Left renal pelvis (tissue), 4 donors: ENCODE measurements at regions not wholly inside any gene's neighbourhood (a gene's known extent, or its start where the extent isn't known, plus 50 kb on each side); places are given as distances from the start of the nearest gene placed in this dataset.

Experiments
- DNase-seq, 4 donors: peaks; one replicate each; pipeline ENCODE4 v3.0.0-alpha.2; 2013; ENCODE audit warnings: low read depth in 4 of 4, low spot score in 3 of 4

- no peak for DNase-seq
These were observed 231.6 kb downstream of the MATN1 start for GRCh38 chr1:30491831-30492230.

DNA sequence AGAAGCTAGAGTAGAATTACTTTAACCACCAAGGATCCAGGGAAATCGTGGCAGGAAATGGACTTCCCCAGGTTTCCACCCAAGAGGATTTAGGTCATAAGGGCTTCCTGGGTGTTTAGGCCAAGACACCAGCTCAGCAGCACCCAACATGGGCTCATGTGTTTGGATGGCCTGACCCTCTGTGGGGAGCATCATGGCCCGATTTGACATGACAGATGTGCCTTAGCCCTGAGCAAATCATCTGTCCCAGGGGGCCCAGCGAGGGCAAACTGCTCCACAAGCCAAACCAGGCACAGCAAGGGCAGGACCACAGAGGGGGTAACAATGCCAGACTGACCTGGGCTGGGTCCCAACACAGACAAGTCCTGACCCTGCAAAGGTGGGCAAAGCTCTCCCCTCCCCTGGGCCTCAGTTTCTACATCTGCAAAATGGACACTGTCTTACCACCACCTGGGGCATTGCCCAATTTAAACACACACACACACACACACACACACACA, 232.8 kb downstream of the MATN1 start:
- no peak for DNase-seq

DNA sequence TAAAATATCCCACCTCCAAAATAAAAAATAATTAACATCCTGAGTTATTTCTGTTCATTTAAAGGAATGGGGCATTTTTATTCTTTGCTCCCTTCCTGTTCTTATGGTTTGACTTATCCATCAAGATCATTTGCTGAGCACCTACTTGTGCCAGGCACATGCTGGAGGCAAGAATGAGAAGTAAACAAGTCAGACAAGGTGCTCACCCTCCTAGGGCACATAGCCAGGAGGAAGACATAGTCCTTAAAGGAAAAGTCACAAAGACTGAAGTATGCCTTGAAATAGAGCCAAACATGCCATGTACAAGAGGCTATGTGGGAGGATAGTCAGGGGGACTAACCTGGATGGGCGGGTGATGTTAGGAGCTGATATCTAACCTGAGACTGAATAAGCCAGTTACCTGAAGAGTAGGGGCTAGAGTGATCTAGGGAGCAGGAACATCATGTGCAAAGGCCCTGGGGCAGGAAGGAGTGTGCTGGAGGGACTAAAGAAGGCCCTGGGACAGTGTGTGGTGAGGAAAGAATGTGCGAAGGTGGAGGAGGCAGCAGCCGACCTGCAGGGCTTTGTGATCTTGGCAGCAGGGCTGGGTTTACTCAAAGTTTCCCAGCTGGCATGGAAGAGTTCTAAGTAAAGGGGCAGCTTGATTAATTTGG, 233.5 kb downstream of the MATN1 start:
- DNase-seq: no peak

DNA sequence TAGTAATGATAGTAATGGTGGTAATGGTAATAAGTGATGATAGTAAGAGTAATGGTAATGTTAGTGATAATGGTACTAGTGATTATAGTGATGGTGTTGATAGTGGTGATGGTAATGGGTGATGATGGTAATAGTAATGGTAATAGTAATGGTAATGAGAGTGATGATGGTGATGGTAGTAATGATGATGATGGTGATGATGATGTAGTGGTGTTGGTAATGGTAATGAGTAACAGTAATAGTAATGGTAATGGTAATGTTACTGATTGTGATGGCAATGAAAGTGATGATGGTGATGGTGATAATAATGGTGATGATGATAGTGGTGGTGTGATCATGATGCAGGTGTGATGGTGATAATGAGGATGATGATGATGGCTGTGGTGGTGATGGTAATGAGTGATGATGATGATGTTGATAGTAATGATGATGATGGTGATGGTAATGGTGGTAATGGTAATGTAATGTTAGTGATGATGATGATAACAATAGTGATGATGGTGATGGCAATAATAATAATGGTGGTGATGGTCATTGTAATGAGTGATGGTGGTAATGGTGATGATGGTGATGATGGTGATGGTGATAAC, 235.0 kb downstream of the MATN1 start:
- no peak for DNase-seq

- DNase-seq: no peak
These were observed 236.3 kb downstream of the MATN1 start for GRCh38 chr1:30487042-30487441.

- DNase-seq: no peak
These were observed 238.3 kb downstream of the MATN1 start for GRCh38 chr1:30485072-30485471.

DNA sequence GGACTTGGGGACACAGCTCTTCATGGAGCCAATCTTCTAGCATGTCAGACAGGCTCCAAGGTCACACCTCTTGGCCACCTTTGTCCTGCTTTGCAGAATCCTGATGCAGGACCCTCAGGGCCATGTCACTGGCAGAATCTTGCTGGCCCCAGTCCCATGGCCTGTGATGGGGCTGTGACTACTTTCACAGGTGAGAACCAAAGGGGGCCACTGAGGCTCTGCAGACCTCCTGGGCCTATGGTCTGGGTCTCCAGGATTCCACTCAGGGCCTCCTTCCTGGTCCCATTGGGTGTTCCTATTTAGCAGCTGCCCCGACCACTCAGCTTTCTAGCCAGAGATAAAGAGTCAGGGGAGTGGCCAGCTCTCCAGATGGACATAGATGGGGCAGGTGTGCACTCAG, 238.7 kb downstream of the MATN1 start:
- DNase-seq: no peak

GRCh38 chr1:30479575-30479974, 243.8 kb downstream of the MATN1 start:
- DNase-seq: no peak

- DNase-seq: no peak
These were observed 244.4 kb downstream of the MATN1 start for GRCh38 chr1:30478799-30479563.

DNA sequence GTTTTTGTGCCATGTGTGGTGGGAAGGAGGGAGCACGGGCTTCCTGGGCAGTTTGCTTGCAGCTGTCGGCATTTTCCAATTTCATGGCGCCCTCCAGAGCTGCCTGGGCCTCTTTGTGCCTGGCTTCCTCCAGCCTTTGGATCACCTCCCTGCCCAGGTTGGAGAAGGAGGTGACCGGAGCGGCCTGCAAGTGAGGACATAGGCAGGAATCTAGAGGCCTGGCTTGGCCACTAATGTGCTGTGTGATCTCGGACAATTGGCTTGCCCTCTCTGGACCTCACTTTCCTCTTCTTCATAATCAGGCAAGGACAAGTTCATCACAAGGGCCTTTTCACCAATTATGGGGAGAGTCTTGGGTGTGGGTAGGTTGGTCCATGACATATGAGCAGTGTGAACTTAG, 245.1 kb downstream of the MATN1 start:
- DNase-seq: no peak

GRCh38 chr1:30477588-30477987, 245.8 kb downstream of the MATN1 start:
- no peak for DNase-seq

DNA sequence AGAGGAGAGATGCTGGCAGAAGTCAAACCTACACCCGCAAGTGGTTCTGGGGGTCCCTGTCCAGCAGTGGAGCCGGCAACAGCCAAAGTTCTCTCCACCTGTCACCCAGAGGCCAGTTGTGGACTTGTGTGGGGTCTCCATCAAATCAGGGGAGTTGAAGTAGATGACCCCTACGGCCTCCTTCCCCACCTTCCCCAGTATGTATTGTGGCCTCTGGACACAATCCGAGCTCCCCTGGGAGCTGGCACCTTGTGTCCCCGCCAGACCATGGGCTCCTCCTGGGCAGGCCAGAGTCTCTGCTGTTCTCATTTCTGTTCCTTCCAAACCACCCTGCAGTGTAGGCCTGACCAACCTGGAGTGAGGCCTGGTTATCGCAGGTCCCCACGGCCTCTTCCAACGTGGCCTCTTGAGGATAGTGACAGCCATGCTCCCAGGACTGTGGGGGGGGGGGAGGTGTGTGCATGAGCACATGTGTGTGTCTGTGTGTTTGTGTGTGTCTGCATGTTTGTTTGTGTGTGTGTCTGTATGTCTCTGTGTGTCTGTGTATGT, 246.4 kb downstream of the MATN1 start:
- DNase-seq: no peak

GRCh38 chr1:30476476-30476875, 246.9 kb downstream of the MATN1 start:
- DNase-seq: no peak

GRCh38 chr1:30475966-30476365, 247.4 kb downstream of the MATN1 start:
- DNase-seq: no peak

DNA sequence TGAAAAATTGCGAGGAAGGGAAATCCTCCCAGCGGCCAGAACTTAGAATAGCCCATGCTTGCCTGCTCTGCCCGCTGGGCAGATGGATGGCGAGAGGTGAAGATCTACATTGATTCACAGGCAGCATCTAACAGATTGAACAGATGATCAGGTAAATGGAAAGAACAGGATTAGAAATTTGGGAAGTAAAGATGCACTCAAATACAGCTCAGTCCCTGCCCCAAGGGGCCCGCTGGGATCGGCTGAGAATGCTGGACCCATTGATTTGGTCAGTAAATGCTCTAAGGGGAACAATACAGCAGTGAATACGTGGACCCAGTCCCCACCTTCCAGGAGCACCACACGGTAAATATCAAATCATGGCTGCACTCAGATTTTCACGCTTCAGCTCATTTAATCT, 248.2 kb downstream of the MATN1 start:
- DNase-seq: no peak

DNA sequence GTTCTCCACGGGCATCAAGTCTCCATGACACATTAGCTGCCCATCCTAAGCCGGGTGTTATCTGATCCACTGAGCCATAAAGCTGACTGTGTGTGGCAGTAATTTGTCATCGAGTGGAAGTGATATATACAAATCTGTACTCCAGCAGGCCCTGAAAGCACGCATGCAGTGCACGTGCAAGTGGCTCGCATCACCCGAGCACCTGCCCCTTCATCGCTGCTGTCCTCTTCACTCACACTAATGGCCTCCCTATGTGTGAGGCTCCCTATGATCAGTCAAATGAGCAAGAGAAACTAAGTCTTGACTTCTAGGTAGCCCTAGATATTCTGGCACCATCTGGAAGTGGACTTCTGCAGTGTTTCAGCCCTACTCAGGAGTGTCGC, 248.6 kb downstream of the MATN1 start:
- DNase-seq: no peak

- no peak for DNase-seq
These were observed 249.2 kb downstream of the MATN1 start for GRCh38 chr1:30473922-30474817.

GRCh38 chr1:30472526-30472925, 250.9 kb downstream of the MATN1 start:
- DNase-seq: no peak

DNA sequence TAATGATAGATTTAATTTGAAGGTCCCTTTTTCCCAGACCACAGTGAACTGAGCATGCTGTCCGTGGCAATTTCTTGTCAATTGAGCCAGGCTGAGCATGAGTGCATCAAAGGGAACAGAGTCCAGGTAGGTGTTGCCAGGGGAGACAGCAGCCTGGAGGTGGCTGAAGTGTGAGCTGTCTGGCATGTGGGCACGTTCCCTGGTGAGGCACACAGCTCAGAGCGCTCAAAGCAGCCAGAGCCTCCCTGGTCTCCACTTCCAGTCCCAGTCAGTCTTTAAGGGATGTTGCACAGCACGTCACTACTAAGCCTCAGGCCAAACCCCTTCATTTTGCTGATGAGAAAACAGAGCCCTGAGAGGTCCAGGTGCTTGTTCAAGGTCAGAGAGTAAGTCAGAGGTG, 251.4 kb downstream of the MATN1 start:
- DNase-seq: no peak

- no peak for DNase-seq
These were observed 252.1 kb downstream of the MATN1 start for GRCh38 chr1:30471307-30471706.

DNA sequence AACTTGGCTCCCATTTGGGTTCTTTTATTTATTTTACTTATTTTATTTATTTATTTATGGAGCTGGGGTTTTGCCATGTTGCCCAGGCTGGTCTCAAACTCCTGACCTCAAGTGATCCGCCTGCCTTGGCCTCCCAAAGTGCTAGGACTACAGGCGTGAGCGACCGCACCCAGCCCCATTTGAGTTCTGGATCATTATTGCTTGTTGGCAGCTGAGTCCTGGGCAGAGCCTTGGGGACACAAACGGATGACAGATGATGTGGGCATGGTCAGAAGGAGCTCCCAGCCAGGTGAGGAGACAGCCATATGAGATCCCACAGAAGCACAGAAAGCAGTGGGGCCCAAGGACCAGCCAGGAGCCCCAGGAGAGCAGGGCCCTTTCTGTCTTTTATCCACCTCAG, 254.0 kb downstream of the MATN1 start:
- DNase-seq: no peak
